Neural progenitor cell (in vitro differentiated cells): ENCODE measurements at regions not wholly inside any gene's neighbourhood (a gene's known extent, or its start where the extent isn't known, plus 50 kb on each side); places are given as distances from the start of the nearest gene placed in this dataset.

ENCODE experiments used
- EZH2 ChIP-seq: fragments of 200-600 bp; sonication (generic); IDR thresholded peaks from 2 replicates; pipeline ENCODE4 v1.6.1; 2017; ENCODE audit warnings: antibody characterized with exemption, mild to moderate bottlenecking, moderate library complexity
- EZH2phosphoT487 ChIP-seq: fragments of 200-600 bp; sonication (generic); IDR thresholded peaks from 2 replicates; pipeline ENCODE4 v1.6.1; 2017; ENCODE audit warnings: antibody characterized with exemption
- TF ChIP-seq, protein P1 (sequence below): fragments of 200-600 bp; sonication (generic); IDR thresholded peaks from 2 replicates; pipeline ENCODE4 v1.5.1; 2017; ENCODE audit warnings: antibody characterized with exemption, mild to moderate bottlenecking

DNA sequence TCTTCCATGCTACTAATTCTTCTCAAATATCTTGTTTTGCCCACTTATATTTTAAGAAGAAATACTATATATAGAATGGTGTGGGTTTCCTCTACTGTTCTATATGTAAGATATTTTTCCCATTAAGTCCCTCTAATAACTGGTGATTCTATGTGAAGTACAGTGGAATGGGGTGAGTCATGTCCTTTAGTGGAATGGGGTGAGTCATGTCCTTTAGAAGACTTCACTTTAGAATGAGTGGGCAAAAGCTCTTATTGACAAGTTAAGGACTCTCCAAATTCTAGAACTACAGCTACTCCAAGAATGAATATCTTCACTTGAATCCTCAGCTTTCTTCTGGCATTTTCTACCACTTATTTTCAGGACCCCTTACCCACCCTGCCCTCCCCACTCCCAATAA is 349.9 kb downstream of the ETNK1 start:
- TF ChIP-seq, protein P1, sequence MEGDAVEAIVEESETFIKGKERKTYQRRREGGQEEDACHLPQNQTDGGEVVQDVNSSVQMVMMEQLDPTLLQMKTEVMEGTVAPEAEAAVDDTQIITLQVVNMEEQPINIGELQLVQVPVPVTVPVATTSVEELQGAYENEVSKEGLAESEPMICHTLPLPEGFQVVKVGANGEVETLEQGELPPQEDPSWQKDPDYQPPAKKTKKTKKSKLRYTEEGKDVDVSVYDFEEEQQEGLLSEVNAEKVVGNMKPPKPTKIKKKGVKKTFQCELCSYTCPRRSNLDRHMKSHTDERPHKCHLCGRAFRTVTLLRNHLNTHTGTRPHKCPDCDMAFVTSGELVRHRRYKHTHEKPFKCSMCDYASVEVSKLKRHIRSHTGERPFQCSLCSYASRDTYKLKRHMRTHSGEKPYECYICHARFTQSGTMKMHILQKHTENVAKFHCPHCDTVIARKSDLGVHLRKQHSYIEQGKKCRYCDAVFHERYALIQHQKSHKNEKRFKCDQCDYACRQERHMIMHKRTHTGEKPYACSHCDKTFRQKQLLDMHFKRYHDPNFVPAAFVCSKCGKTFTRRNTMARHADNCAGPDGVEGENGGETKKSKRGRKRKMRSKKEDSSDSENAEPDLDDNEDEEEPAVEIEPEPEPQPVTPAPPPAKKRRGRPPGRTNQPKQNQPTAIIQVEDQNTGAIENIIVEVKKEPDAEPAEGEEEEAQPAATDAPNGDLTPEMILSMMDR, result no peak
- TF ChIP-seq EZH2 (no peak), EZH2phosphoT487 (no peak)
